NCI-H1436 (cell line): ENCODE measurements at regions not wholly inside any gene's neighbourhood (a gene's known extent, or its start where the extent isn't known, plus 50 kb on each side); places are given as distances from the start of the nearest gene placed in this dataset.

Experiments used
- DNase-seq: peaks from one replicate; lab custom pipeline; 2025; lab: John Stamatoyannopoulos, UW

DNA sequence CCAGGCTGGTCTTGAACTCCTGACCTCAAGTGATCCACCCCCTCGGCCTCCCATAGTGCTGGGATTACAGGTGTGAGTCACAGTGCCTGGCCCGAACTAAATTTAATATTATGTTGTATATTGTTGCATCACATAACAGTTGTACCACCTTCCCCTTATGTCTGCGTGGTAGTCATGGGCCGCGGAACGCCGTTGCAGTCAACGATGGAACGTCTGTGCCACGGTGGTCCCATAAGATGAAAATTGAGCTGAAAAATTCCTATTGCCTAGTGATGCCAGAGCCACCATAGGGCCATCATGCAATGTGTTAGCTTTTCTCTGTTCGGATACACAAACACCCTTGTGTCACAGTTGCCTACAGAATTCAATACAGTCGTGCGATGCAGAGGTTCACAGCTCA lies 236.1 kb downstream of the TEX29 start:
- DNase-seq = no peak

DNA sequence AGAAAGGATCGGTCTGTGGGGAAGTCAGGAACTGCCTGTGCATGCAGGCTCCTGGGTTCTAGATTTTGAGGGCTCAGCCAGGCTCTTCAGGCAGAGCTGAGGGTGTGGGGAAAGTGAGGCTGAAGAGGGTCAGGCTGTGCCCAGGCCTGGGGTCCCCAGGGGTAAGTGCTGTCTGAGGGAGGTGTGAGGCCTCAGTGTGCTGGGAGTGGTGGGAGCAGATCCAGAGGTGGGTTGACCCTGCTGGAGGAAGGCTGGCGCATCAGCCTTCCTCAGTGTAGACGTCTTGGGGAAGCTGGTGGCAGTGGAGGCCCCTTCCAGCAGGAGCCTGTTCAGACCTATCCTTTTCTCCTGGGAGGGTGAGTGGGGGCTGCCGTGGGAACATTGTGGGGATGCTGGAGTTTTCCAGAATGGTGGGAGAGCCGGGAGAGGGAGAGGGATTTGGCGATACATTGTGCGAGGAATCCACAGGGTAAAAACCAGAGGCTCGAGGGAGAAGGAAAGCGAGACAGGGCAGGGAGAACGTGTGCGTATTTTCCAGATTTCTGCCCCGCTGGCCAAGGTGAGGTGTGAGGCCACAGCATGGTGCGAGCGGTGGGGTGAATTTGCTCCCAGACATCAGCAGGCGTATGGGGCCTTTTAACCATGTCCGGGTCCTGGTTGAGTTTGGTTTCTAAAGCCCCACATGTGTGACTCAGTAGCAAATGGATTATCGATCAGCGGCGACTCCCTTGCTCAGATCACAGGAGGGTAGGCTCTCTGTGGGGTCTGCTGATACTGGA lies 237.7 kb downstream of the TEX29 start:
- DNase-seq = no peak

DNA sequence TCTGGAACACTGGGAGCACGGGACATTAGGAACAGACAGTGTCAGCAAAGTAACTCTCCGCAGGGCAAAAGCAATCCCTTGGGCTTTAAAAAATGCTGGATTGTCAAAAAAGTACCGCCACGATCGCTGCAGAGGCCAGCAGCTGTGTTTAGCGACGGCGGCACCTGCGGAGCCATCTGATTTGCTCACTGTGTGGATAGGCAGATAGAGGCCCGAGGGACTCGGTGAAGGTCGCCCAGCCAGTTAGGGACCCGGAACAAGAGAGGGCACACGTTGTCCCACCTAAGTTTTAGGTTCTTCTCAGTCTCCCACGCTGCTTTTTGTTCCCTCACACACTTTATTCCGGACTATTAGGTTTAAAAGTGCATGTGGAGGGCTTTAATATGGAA lies 238.3 kb downstream of the TEX29 start:
- DNase-seq = no peak

- DNase-seq = no peak
These were observed 239.4 kb downstream of the TEX29 start for GRCh38 chr13:111559612-111560403.

- DNase-seq = no peak
These were observed 240.8 kb downstream of the TEX29 start for GRCh38 chr13:111561091-111561781.

DNA sequence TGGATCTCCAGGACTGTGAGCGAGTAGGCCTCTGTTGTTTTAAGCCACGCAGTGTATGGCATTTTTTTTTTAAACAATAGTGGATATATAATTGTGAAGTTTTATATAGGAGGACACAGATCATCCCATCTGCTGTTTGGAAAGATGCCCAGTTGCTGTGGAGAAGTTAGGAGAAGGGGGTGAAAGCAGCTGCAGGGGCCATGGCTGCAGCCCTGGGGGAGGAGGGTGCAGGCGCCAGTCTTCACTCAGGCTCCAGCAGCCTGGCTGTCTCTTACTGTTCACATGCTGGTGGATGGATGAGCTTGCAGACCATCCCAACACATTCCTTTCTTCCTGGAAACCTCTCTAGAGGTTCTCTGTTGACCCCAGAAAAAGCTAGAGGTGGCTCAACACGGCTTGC lies 242.3 kb downstream of the TEX29 start:
- no peak for DNase-seq

GRCh38 chr13:111564606-111565005 lies 244.2 kb downstream of the TEX29 start:
- DNase-seq = no peak

DNA sequence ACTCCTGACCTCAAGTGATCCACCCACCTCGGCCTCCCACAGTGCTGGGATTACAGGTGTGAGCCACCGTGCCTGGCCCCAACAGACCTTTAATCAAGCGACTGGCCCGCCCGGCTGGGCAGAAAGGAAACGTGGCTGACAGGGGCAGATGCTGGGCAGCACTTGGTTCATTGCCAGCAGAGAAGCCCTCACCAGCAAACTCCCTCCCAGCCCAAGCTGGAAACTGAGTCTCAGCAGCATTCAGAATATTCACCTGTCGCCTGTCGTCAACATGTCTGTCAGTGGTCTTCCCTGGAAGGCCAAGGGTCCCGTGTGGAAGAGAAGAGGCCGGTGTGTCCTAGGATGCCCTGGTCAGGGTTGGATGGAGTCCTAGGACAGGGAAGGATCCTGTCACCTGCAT lies 245.0 kb downstream of the TEX29 start:
- DNase-seq = no peak

GRCh38 chr13:111566567-111566966 lies 246.1 kb downstream of the TEX29 start:
- DNase-seq = no peak

DNA sequence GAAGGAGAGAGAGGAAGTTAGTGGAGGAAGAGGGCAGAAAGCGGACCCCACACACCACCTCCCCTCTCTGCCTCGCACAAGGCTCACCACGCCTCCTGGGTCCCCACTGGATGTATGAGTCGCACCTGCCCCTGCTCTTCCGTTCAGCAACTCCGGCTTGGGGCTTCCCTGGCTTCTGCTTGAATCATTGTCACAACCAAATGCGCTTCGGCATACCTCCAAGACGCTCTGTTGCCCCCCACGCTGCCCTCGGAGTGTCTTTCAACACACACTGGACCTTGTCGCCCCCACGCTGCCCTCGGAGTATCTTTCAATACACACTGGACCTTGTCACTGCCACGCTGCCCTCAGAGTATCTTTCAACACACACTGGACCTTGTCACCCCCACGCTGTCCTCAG lies 247.2 kb downstream of the TEX29 start:
- DNase-seq = no peak

DNA sequence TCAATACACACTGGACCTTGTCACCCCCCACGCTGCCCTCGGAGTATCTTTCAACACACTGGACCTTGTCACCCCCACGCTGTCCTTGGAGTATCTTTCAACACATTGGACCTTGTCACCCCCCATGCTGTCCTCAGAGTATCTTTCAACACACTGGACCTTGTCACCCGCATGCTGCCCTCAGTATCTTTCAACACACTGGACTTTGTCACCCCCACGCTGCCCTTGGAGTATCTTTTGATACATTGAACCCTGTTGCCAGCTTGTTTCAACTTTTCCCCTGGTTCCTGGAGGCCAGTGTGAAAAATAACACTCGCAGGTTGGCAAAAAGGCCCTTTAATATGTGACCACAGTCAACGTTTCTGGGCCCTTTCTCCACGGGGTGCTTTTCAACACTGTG lies 247.8 kb downstream of the TEX29 start:
- no peak for DNase-seq

DNA sequence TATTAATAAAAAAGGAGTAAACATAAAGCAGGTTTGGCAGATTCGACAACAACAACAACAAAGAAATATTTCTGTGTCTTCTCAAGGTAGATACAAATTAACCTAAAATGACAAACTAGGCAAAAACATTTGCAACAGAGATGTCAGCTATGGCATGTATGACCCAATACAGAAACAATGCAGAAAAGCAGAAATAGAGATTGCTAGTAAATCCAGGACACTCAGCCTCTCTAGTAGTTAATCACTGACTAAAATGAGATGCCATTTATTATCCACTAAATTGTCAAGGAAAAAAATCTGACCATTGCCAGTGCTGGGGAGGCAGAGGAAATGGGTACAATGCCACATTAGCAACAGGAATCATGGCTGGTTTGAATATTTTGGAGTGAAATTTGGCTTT lies 250.5 kb downstream of the TEX29 start:
- DNase-seq = no peak

GRCh38 chr13:111572956-111573761 lies 252.7 kb downstream of the TEX29 start:
- DNase-seq = peak; percentile 70

DNA sequence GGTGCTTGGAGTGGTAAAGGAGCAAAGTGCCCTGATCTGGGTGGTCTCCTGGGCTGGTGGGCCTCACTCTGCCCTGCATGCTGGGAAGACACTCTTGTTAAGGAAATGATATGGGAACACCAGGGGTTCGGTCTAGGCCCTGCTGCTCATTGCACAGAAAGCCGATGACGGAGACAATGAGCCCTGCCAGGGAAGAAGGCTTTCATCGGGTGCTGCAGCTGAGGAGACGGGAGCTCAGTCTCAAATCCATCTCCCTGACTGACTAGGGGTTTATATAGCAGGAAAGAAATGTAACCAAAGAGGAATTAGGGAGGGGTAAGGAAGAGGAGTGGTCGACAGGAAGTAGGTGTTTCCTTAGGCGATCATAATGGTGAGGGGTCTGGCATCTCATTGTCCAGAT lies 253.4 kb downstream of the TEX29 start:
- no peak for DNase-seq

- no peak for DNase-seq
These were observed 254.8 kb downstream of the TEX29 start for GRCh38 chr13:111575276-111575675.

DNA sequence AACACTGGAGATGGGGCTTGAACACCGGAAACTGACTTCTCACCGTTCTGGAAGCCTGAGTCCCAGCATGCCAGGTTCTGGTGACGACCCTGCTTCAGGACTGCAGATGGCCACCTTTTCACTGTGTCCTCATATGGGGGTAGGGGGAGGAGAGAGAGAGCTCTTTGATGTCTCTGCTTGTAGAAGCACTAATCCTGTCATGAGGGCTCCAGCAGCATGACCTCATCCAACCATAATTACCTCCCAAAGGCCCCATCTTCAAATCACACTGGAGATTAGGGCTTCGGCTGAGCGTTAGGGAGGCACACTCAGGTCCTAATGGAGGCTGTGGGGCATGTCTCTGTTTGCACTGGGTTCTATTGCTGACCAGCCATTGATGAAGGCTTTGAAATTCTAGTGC lies 255.3 kb downstream of the TEX29 start:
- DNase-seq = no peak

DNA sequence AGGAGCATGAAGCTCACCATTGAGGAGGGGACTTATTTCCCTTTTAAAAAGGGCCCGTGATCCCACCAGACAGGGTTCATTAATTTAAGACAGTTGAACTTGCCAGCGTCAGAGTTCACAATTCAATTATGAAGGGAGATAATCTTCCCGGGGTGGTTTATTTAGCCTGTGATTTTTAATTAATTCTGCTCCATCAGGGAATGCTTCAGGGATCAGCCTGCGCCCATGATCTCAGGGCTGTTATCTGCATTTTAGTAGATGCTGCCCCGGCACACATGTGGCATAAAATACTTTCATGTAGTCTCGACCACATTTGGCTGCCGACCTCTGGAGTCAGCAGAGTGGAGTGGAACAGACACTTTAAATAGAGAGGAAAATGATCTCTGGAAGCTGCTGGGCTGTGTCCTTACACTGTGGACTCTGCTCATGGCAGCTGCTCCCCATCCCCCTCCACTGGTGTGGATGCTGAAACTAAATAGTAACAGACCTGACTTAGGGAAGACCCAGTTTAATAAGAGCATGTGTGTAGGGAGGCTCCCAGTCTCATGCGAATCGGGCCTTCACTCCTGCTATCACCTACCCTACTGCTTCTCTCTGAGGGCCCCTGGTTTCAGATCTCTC lies 256.9 kb downstream of the TEX29 start:
- no peak for DNase-seq

DNA sequence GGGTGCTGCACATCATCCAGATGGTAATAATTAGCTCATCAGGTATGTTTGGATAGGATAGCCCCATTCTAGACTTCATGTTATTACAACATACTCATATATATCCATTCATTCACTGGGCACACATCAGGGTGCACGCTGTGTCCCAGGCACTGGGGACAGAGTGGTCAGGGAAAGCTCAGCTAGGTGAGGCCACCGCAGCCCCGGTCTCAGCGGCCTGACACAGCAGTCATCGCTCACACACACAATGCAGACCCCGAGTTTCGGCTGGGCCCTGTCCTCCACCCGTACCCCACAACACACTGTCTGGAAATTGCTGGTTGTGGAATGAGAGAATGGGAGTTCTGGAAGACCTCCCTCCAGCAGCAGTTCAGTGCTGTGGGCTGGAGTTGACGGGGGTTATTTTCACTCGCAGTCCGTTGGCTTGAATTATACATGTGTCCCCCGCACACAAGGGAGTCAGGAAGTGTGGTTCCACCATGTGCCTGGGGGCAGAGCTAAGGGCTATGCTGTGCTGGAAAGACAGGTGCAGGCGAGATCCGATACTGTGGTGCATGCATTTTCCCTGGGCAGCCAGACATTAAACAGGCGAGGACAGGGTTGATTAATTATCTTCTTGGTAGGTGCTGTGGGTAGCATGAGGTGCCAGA lies 257.6 kb downstream of the TEX29 start:
- DNase-seq = no peak

GRCh38 chr13:111584101-111584672 lies 263.7 kb downstream of the TEX29 start:
- DNase-seq = no peak

- DNase-seq = no peak
These were observed 264.4 kb downstream of the TEX29 start for GRCh38 chr13:111584870-111585269.

GRCh38 chr13:111586291-111586690 lies 265.8 kb downstream of the TEX29 start:
- no peak for DNase-seq
